ENCODE measurements at regions not wholly inside any gene's neighbourhood (a gene's known extent, or its start where the extent isn't known, plus 50 kb on each side); places are given as distances from the start of the nearest gene placed in this dataset.
"Not testable (repeated sequence)": the region's sequence is repeated elsewhere in the genome, so short reads cannot be mapped to it uniquely, and the experiment has no call there.

- no peak for DNase-seq
- TF ChIP-seq POLR2A (IDR thresholded peaks at IDR 0.05) (no peak), EP300 (IDR thresholded peaks at IDR 0.05) (no peak)
- TF ChIP-seq, protein P1, sequence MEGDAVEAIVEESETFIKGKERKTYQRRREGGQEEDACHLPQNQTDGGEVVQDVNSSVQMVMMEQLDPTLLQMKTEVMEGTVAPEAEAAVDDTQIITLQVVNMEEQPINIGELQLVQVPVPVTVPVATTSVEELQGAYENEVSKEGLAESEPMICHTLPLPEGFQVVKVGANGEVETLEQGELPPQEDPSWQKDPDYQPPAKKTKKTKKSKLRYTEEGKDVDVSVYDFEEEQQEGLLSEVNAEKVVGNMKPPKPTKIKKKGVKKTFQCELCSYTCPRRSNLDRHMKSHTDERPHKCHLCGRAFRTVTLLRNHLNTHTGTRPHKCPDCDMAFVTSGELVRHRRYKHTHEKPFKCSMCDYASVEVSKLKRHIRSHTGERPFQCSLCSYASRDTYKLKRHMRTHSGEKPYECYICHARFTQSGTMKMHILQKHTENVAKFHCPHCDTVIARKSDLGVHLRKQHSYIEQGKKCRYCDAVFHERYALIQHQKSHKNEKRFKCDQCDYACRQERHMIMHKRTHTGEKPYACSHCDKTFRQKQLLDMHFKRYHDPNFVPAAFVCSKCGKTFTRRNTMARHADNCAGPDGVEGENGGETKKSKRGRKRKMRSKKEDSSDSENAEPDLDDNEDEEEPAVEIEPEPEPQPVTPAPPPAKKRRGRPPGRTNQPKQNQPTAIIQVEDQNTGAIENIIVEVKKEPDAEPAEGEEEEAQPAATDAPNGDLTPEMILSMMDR (IDR thresholded peaks at IDR 0.05) = no peak
Observed at GRCh38 chr10:133013463-133013862, 71.1 kb upstream of the CFAP46 start.

GRCh38 chr10:133012573-133013359, 70.4 kb upstream of the CFAP46 start:
- TF ChIP-seq, protein P1 (IDR thresholded peaks at IDR 0.05) = no peak
- TF ChIP-seq POLR2A (IDR thresholded peaks at IDR 0.05) = no peak
- no peak for TF ChIP-seq EP300 (IDR thresholded peaks at IDR 0.05)
- H3K9me3 ChIP-seq = no peaks in the 10 kb centered on the region
- no peaks in the 10 kb centered on the region for H3K4me1 ChIP-seq (ENCODE audit: insufficient read depth)
- H3K27ac ChIP-seq = no peak overlapping the region
- H3K27me3 ChIP-seq = no peaks in the 10 kb centered on the region
- H3K36me3 ChIP-seq = no peaks in the 10 kb centered on the region
- H3K4me3 ChIP-seq = no peak overlapping the region
- 85 to 90% (median 85%) methylated on average over 58 of the region's 58 CpGs for WGBS, 3 donors
- intact Hi-C loops (cut with DNase I) = no loop called here
- DNase-seq = no peak

More at GRCh38 chr10:133013463-133013862, 71.1 kb upstream of the CFAP46 start:
- Histone ChIP-seq H3K4me3 (no peak overlapping the region), H3K4me1 (ENCODE audit: insufficient read depth) (no peaks in the 10 kb centered on the region), H3K36me3 (no peaks in the 10 kb centered on the region), H3K9me3 (no peaks in the 10 kb centered on the region), H3K27me3 (no peaks in the 10 kb centered on the region), H3K27ac (no peak overlapping the region)
- WGBS, 3 donors = 79 to 84% (median 80%) methylated on average over 18 of the region's 18 CpGs
- intact Hi-C loops (cut with DNase I) = no loop called here

- Histone ChIP-seq H3K4me1 (ENCODE audit: insufficient read depth) (no peaks in the 10 kb centered on the region), H3K27me3 (no peaks in the 10 kb centered on the region), H3K9me3 (no peaks in the 10 kb centered on the region), H3K4me3 (no peak overlapping the region), H3K36me3 (no peaks in the 10 kb centered on the region), H3K27ac (no peak overlapping the region)
- intact Hi-C loops (cut with DNase I) = no loop called here
- TF ChIP-seq, protein P1 (IDR thresholded peaks at IDR 0.05) = no peak
- no peak for TF ChIP-seq POLR2A (IDR thresholded peaks at IDR 0.05)
- no peak for TF ChIP-seq EP300 (IDR thresholded peaks at IDR 0.05)
- no peak for DNase-seq
- WGBS, 3 donors = 67 to 78% (median 73%) methylated on average over 10 of the region's 10 CpGs
Observed at GRCh38 chr10:133011882-133012281, 69.5 kb upstream of the CFAP46 start.

DNA sequence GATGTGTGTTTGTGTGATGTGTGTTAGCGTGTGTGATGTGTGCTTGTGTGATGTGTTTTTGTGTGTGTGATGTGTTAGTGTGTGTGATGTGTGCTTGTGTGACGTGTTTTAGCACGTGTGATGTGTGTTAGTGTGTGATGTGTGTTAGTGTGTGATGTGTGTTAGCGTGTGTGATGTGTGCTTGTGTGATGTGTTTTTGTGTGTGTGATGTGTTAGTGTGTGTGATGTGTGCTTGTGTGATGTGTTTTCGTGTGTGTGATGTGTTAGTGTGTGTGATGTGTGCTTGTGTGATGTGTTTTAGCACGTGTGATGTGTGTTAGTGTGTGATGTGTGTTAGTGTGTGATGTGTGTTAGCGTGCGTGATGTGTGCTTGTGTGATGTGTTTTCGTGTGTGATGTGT, 69.0 kb upstream of the CFAP46 start:
- H3K27me3 ChIP-seq; intact Hi-C loops (cut with DNase I); H3K36me3 ChIP-seq; H3K4me3 ChIP-seq; H3K9me3 ChIP-seq; DNase-seq; H3K4me1 ChIP-seq (ENCODE audit: insufficient read depth); H3K27ac ChIP-seq: not testable (repeated sequence)
- WGBS, 3 donors = 82 to 87% (median 84%) methylated on average over 9 of the region's 9 CpGs

DNA sequence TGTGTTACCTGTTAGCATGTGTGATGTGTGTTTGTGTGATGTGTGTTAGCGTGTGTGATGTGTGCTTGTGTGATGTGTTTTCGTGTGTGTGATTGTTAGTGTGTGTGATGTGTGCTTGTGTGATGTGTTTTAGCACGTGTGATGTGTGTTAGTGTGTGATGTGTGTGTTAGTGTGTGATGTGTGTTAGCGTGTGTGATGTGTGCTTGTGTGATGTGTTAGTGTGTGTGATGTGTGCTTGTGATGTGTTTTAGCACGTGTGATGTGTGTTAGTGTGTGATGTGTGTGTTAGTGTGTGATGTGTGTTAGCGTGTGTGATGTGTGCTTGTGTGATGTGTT, 68.4 kb upstream of the CFAP46 start:
- H3K27me3 ChIP-seq; H3K9me3 ChIP-seq; H3K4me3 ChIP-seq; H3K27ac ChIP-seq; H3K36me3 ChIP-seq; DNase-seq; intact Hi-C loops (cut with DNase I); H3K4me1 ChIP-seq (ENCODE audit: insufficient read depth): not testable (repeated sequence)
- WGBS, 3 donors = 89 to 92% (median 90%) methylated on average over 6 of the region's 6 CpGs

Data from ovary (tissue), 7 donors.